Esophagus squamous epithelium (tissue), 4 donors: ENCODE measurements at regions not wholly inside any gene's neighbourhood (a gene's known extent, or its start where the extent isn't known, plus 50 kb on each side); places are given as distances from the start of the nearest gene placed in this dataset.

Experiments used
- POLR2A ChIP-seq, 4 donors: fragments of 450-650 bp; IDR thresholded peaks; one replicate each; pipeline ENCODE4 v1.6.1; 2017; ENCODE audit warnings: antibody characterized with exemption in 4 of 4, mild to moderate bottlenecking in 4 of 4, moderate library complexity in 3 of 4
- TF ChIP-seq, protein P1 (sequence below), 6 experiments: fragments of 450-650 bp in 4 of 6; fragments of 200-600 bp in 2 of 6; sonication (generic) in 2 of 6; IDR thresholded peaks; one replicate each; pipeline ENCODE4 v1.5.1; 2016 to 2019; ENCODE audit warnings: antibody characterized with exemption in 6 of 6, mild to moderate bottlenecking in 4 of 6, moderate library complexity in 4 of 6

DNA sequence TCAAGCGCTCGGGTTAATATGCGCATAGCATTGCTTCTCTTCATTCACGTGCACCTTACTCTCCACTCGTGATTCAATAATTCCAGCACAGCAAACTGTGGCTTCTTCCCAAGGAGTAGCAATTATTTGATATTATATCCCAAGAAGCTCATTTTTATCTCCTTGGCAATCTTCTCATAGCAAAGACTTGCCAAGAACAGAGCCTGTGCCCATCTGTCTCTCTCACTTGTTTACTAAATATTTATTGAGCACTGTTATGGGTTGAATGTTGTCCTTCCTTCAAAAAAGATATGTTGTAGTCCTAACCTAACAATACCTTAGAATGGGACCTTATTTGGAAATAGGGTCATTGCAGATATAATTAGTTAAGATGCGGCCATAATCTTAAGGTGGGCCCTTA is 233.7 kb downstream of the TFCP2L1 start:
- TF ChIP-seq, protein P1, sequence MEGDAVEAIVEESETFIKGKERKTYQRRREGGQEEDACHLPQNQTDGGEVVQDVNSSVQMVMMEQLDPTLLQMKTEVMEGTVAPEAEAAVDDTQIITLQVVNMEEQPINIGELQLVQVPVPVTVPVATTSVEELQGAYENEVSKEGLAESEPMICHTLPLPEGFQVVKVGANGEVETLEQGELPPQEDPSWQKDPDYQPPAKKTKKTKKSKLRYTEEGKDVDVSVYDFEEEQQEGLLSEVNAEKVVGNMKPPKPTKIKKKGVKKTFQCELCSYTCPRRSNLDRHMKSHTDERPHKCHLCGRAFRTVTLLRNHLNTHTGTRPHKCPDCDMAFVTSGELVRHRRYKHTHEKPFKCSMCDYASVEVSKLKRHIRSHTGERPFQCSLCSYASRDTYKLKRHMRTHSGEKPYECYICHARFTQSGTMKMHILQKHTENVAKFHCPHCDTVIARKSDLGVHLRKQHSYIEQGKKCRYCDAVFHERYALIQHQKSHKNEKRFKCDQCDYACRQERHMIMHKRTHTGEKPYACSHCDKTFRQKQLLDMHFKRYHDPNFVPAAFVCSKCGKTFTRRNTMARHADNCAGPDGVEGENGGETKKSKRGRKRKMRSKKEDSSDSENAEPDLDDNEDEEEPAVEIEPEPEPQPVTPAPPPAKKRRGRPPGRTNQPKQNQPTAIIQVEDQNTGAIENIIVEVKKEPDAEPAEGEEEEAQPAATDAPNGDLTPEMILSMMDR (IDR thresholded peaks at IDR 0.05), result no peak
- no peak for TF ChIP-seq POLR2A (IDR thresholded peaks at IDR 0.05)
